ENCODE measurements at regions not wholly inside any gene's neighbourhood (a gene's known extent, or its start where the extent isn't known, plus 50 kb on each side); places are given as distances from the start of the nearest gene placed in this dataset.

DNA sequence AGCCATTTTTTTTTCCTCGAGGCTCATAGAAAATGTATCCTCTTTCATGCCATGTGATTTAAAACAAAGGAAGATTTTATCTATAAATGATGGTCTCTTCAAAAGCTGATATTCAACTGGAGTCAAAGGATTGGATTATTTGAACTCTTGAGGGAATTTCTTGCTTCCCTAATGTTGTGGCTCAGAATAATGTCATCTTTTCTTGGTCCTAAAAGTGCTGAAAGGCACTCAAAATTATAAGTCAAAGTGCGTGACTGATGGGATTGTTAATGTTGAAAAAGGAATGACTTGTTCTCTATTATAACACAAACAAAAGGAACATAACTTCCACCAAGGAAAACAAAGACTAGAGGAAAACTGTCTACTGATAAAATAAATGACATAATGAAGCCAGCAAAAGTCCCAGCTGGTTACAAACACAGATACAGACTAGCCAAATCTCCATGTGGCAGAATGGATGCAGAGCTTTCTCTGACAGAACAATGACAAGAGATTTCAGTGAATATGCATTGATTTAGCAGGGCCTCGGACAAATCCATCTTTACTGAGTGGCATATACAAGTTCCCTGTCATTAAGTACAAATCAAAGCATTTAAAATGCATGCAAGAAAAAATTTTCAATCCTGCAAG, 552.6 kb downstream of the GBA3 start:
- DNase-seq (ENCODE audit: low read depth in 2 of 2), result no peak

GRCh38 chr4:23242962-23243361, 550.2 kb downstream of the GBA3 start:
- no peak for DNase-seq (ENCODE audit: low read depth in 2 of 2)

GRCh38 chr4:23241408-23241807, 548.7 kb downstream of the GBA3 start:
- no peak for DNase-seq (ENCODE audit: low read depth in 2 of 2)

- DNase-seq (ENCODE audit: low read depth in 2 of 2), result no peak
These were observed 546.1 kb downstream of the GBA3 start for GRCh38 chr4:23238848-23239247.

DNA sequence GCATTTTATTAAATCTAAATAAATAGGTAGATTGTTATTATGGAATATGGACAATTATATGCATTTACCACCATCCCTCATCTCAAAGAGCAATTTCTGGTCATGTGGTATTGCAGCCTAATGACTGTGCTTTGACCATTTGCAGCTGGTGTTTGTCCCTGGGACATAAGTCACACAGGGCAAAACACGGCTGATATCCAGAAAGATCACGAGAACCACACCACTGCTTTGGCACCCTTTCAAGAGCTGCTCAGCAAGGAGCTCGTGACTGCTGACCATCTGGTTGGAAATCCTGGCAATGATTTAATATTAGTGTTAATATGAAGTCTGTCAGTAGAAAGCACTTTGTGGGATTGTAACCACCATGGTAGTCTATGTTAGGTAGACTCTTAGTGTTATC, 545.0 kb downstream of the GBA3 start:
- DNase-seq (ENCODE audit: low read depth in 2 of 2), result no peak

- DNase-seq (ENCODE audit: low read depth in 2 of 2), result no peak
These were observed 543.1 kb downstream of the GBA3 start for GRCh38 chr4:23235628-23236390.

GRCh38 chr4:23234716-23235115, 542.0 kb downstream of the GBA3 start:
- no peak for DNase-seq (ENCODE audit: low read depth in 2 of 2)

DNA sequence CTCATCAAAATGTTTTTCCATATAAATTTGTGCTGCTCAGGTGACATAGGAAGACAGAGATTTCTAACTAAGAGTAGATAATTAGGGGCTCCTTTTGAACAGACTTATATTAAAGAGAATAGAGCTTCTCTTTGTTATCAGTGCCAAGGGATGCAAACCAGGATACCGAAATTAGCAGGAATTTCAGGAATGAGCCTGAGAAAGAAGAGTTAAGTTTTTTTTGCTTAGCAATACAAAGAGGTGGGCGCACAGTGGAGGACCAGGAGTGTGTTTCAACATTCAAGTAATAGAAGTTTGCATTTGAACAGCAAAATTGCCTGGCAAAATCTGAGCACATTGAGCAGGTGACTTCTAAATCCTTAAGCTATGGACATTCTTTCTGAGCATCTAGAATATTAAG, 541.3 kb downstream of the GBA3 start:
- DNase-seq (ENCODE audit: low read depth in 2 of 2), result no peak

- DNase-seq (ENCODE audit: low read depth in 2 of 2), result no peak
These were observed 540.9 kb downstream of the GBA3 start for GRCh38 chr4:23233596-23233995.

- DNase-seq (ENCODE audit: low read depth in 2 of 2), result no peak
These were observed 540.2 kb downstream of the GBA3 start for GRCh38 chr4:23232987-23233386.

GRCh38 chr4:23225564-23225963, 532.8 kb downstream of the GBA3 start:
- no peak for DNase-seq (ENCODE audit: low read depth in 2 of 2)

GRCh38 chr4:23224684-23225420, 532.1 kb downstream of the GBA3 start:
- no peak for DNase-seq (ENCODE audit: low read depth in 2 of 2)

DNA sequence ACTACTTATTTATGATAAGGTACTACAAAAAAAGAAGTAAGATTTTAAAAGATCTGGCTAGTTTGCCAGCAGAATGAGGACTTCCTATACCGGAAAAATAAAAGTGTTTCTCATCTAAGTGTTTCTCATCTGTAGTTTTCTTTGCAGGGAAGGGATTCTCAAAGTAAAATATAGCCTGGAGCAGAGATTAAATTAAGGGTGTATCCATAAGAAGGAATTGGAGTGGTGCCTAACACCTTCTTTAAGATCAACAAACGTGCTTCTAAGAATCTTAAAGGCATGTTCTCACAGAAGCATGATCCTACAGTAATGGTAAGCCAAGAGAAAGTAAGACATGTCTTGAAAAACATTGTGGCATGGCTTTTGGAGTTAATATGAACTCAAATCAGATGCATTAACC, 528.2 kb downstream of the GBA3 start:
- no peak for DNase-seq (ENCODE audit: low read depth in 2 of 2)

GRCh38 chr4:23219779-23220408, 527.2 kb downstream of the GBA3 start:
- no peak for DNase-seq (ENCODE audit: low read depth in 2 of 2)

DNA sequence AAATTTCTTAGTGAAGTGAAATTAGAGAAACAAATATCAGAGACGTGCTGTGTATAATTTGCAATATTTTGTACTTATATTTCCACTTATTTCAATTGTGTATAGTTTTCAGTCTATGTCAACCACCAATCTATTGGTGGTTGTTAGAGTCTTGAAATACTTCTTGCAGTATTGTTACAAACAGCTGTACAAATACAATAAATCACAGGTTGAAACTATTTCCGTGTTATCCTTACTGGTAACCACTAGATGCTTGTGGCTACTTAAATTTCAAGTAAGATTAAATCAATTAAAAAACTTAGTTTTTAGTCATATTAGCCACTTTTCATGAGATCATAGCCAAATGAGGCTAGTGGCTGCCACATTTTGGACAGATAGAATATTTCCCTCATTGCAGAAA, 520.5 kb downstream of the GBA3 start:
- DNase-seq (ENCODE audit: low read depth in 2 of 2), result no peak

DNA sequence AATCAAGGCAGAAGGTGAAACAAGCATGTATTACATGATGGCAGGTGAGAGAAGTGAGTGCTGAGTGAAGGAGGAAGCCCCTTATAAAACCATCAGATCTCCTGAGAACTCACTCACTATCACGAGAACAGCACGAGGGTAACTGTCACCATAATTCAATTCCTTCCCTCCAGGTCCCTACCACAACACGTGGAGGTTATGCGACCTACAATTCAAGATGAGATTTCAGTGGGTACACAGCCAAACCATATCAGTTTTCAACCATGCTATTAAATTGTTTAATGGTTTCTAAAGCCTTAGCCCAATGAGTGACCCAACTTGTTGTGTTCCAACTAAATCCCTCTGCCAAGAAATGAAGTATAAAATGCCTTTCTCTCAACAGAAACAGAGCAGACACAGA, 519.8 kb downstream of the GBA3 start:
- DNase-seq (ENCODE audit: low read depth in 2 of 2), result no peak

GRCh38 chr4:23207059-23207458, 514.3 kb downstream of the GBA3 start:
- DNase-seq (ENCODE audit: low read depth in 2 of 2), result no peak

- no peak for DNase-seq (ENCODE audit: low read depth in 2 of 2)
These were observed 510.0 kb downstream of the GBA3 start for GRCh38 chr4:23202712-23203247.

DNA sequence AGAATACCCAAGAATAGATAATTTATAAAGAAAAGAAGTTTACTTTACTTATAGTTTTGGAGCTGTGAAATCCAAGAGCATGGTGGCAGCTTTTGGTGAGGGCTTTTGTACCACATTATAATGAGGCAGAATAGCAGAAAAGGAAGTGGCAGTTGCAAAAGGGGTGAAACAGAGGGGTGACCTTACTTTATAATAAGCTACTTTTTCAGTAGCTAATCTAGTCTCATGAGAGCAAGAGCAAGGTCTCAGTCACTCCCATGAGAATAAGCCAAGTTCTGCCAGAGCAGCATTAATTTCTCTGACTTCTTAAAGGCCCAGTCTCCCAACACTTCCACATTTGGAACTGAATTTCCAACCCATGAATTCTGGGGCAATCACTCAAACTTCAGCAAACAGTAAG, 502.0 kb downstream of the GBA3 start:
- no peak for DNase-seq (ENCODE audit: low read depth in 2 of 2)

DNA sequence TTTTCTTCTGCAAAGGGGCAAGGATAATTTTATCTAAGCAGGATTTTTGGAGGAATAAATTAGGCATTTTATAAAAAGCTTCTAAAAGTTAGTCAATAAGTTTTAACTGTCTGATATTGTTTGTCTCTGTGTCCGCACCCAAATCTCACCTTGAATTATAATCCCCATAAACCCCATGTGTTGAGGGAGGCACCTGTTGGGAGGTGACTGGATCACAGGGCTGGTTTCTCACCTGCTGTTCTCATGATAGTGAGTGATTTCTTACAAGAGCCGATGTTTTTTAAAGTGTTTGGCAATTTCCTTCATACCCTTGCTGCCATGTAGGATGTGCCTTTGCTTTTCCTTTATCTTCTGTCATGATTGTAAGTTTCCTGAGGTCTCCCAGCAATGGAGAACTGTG, 481.4 kb downstream of the GBA3 start:
- DNase-seq (ENCODE audit: low read depth in 2 of 2), result no peak

GRCh38 chr4:23171976-23172375, 479.2 kb downstream of the GBA3 start:
- no peak for DNase-seq (ENCODE audit: low read depth in 2 of 2)

DNA sequence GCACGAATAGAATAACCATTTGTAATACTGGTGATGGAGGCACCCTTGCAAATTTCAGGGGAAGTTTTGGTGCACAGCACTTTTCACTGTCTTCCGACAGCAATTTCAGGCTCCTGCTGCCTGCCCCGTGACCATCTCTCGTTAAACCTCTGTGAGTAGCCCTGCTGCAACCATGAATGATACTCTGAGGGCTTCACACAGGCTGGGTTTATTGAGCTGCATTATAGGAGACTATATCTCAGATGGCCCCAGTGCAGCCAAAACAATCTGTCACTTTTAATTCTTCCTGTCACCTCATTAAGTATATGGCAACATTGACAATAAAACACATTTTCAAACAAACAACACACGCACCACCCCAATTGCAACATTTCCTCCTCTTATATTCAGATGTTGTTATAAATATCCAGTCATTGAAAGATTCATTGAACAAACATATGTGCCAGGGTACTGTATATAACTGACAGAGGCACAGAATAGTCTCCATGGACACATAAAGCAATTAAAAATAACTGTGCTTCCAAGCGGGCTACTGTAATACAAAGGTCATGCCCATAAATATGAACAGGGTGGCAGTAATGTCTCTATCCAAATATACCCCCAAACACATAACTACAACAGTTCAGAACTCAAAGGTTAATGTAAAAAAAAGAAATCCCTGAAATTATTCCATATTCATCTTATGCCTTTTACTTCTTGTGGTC, 477.0 kb downstream of the GBA3 start:
- DNase-seq (ENCODE audit: low read depth in 2 of 2), result no peak
